B cell (primary cell): ENCODE measurements at regions not wholly inside any gene's neighbourhood (a gene's known extent, or its start where the extent isn't known, plus 50 kb on each side); places are given as distances from the start of the nearest gene placed in this dataset.

Source experiments
- EZH2 ChIP-seq: IDR thresholded peaks from 2 replicates; pipeline ENCODE4 v1.6.1; 2012; ENCODE audit warnings: borderline replicate concordance, low read depth, mild to moderate bottlenecking, moderate library complexity, low read length; ENCODE audit not compliant: insufficient read depth, poor library complexity, severe bottlenecking
- TF ChIP-seq, protein P1 (sequence below): fragments of 200-600 bp; IDR thresholded peaks from one replicate; pipeline ENCODE4 v1.8.0; 2022; ENCODE audit warnings: antibody characterized with exemption, mild to moderate bottlenecking

DNA sequence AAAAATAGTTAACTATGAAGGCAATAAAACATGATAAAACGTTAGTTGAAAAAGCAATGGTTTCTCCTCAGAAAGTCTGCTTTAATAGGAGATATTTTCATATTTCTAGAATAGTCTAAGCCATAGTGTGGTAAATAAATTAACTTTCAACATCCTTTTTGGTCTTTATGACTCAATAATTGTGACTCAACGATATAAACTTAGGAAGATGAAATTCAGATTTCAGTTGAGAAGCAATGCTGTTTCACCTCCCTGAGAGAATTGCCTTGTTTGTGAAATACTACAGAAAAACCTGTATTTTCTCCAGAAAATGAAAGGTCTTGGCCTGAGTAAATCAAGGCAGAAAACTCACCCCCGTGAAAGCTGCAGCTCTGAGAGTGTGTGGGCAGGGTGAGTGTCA is 166.9 kb downstream of the ETAA1 start:
- TF ChIP-seq, protein P1, sequence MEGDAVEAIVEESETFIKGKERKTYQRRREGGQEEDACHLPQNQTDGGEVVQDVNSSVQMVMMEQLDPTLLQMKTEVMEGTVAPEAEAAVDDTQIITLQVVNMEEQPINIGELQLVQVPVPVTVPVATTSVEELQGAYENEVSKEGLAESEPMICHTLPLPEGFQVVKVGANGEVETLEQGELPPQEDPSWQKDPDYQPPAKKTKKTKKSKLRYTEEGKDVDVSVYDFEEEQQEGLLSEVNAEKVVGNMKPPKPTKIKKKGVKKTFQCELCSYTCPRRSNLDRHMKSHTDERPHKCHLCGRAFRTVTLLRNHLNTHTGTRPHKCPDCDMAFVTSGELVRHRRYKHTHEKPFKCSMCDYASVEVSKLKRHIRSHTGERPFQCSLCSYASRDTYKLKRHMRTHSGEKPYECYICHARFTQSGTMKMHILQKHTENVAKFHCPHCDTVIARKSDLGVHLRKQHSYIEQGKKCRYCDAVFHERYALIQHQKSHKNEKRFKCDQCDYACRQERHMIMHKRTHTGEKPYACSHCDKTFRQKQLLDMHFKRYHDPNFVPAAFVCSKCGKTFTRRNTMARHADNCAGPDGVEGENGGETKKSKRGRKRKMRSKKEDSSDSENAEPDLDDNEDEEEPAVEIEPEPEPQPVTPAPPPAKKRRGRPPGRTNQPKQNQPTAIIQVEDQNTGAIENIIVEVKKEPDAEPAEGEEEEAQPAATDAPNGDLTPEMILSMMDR = no peak
- no peak for TF ChIP-seq EZH2
